NCI-H2227 (cell line): ENCODE measurements at regions not wholly inside any gene's neighbourhood (a gene's known extent, or its start where the extent isn't known, plus 50 kb on each side); places are given as distances from the start of the nearest gene placed in this dataset.
"Not testable (repeated sequence)": the region's sequence is repeated elsewhere in the genome, so short reads cannot be mapped to it uniquely, and the experiment has no call there.

Experiments
- DNase-seq: peaks from one replicate; lab custom pipeline; 2025; ENCODE audit not compliant: unreplicated experiment; lab: John Stamatoyannopoulos, UW

- DNase-seq: no peak
These were observed 164.0 kb downstream of the LAT start for GRCh38 chr16:29148867-29149272.

DNA sequence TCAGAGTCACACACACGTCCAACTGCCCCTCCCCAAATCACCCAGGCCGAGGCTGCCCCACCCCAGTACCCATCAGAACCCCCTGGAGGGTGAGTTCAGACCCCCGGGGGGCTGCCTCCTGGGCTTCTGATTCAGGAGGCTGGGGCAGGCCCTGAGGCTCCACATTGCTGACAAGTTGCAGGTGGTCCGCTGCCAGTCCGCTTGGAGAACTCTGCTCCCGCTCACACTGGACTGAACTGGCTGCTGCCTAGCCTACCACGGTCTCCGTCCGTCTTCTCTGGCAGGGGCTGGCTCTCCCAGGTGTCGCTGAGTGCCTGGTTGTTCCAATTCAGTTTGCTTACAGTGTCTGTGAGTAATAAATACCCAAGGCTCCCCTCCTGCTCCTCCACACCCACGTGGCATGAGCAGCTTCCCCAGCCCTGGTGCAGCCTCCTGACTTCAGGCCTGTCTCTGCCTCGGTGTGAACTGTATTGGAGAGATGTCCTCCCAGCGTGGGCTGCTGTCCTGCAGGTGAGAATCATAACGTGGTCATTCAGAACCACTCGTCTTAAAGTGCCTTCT lies 163.4 kb downstream of the LAT start:
- no peak for DNase-seq

GRCh38 chr16:29147710-29148109 lies 162.9 kb downstream of the LAT start:
- DNase-seq: not testable (repeated sequence)

- DNase-seq: not testable (repeated sequence)
These were observed 162.2 kb downstream of the LAT start for GRCh38 chr16:29146808-29147643.

DNA sequence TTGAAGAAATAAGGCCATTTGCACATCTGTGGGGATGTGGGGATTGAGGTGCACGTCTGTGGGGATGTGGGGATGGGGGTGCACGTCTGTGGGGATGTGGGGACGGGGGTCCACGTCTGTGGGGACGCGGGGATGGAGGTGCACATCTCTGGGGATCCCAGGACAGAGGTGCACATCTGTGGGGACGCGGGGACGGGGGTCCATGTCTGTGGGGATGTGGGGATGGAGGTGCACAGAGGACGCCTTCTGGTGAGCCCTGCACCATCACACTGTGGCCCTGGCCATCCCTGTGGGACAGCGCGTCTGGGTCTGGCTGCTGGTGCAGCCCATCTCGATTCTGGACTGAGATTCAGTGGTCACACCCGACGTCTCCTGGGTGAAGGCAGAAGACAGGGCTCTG lies 161.4 kb downstream of the LAT start:
- DNase-seq: no peak

GRCh38 chr16:29145486-29146225 lies 160.8 kb downstream of the LAT start:
- DNase-seq: not testable (repeated sequence)

GRCh38 chr16:29145086-29145485 lies 160.2 kb downstream of the LAT start:
- DNase-seq: not testable (repeated sequence)

DNA sequence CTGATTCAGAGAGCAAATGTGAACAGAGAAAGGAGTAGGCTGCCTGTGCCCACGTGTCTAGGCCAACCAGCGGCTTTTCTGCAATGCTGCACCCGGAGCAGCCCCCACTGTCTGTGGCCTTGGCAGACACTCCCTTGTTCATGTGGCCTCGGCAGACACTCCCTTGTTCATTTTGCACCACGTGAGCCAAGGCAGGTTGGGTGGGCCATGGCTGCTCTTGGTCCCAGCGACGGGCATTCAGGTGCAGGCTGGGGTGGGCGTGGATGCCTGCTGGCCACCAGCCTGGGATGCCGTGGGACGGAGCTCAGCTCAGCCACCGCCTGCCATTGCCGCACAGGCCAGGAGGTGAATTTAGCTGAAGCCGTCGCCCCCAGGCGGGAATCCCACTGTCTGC lies 159.8 kb downstream of the LAT start:
- DNase-seq: not testable (repeated sequence)

DNA sequence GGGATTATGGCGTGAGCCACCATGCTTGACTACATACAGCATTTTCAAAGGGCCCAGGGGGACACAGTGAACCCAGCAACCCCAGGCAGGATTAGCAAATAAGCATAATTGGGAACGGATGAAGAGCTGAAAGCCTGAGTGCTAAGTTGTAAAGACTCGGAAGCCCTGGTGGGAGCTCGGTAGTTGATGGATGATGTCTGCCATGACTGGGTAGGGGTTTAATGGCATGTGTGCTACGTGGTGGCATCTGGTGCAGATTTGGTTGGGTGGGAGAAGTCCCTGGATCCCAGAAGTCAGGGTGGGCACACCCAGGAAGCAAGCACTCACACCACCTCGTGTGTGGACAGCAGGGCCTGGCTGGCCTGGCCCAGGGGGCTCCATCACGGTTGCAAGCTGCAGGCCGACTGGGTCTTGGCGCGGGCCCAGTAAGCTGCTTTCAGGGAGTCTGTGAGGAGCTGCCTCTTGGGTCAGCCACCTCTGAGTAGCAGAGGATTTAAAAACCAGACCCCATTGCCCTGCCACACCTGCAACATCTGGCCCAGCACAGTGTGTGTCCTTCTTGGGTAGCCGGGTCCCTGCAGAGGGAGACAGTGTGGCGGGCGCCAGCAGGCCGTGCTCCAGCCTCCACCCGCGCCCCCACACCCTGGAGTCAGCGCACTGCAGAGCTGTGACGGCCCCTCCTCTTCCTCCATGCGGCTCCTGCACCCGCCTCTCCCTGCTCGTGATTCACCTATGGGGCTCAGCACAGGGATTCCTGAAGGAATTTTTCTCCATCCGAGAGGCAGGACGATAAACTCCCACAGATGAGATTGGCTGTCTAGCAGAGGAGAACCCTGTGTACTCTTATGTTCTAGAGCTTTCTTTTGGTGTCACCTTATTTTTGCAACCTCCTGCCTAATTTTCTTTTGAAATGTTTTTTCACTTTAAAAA lies 159.2 kb downstream of the LAT start:
- DNase-seq: not testable (repeated sequence)

- not testable (repeated sequence) for DNase-seq
These were observed 157.7 kb downstream of the LAT start for GRCh38 chr16:29142506-29142905.

GRCh38 chr16:29141586-29142324 lies 156.9 kb downstream of the LAT start:
- no peak for DNase-seq

DNA sequence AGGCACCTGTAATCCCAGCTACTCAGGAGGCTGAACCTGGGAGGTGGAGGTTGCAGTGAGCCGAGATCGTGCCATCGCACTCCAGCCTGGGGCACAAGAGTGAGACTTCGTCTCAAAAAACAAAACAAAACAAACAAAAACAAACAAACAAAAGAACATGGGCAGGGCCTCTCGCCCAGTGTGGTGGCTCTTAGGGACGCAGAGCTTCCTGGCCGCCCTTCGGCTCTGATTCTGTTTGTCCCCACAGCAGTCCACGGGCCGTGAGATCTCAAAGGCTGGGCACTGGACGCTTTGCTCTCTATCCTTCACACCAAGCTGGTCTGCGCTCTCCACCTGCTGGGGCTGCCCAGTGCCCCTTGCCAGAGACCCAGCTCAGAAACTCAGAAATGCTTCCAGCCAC lies 156.3 kb downstream of the LAT start:
- DNase-seq: not testable (repeated sequence)

GRCh38 chr16:29139901-29140855 lies 155.3 kb downstream of the LAT start:
- DNase-seq: not testable (repeated sequence)

- no peak for DNase-seq
These were observed 154.5 kb downstream of the LAT start for GRCh38 chr16:29139261-29139802.

GRCh38 chr16:29138698-29139097 lies 153.8 kb downstream of the LAT start:
- not testable (repeated sequence) for DNase-seq

GRCh38 chr16:29137894-29138662 lies 153.2 kb downstream of the LAT start:
- not testable (repeated sequence) for DNase-seq

DNA sequence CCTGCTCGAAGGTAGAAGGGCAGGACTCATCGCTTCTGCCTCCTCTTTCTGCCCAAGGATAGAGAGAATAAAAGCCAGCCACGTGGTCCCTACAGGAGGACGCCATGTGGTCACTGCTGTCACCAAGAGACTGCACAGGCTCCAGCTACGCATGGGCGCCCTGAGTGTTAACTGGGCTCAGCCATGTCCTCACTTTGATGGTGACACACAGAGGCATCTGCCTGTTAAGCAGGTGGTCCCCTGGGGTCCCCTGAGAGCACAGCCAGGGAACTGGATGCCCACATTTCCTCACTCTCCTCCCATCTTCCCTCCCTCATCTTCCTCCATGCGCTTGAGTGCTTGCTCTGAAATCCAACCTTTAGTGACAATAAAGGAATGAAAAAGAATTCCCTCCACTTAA lies 152.6 kb downstream of the LAT start:
- not testable (repeated sequence) for DNase-seq

DNA sequence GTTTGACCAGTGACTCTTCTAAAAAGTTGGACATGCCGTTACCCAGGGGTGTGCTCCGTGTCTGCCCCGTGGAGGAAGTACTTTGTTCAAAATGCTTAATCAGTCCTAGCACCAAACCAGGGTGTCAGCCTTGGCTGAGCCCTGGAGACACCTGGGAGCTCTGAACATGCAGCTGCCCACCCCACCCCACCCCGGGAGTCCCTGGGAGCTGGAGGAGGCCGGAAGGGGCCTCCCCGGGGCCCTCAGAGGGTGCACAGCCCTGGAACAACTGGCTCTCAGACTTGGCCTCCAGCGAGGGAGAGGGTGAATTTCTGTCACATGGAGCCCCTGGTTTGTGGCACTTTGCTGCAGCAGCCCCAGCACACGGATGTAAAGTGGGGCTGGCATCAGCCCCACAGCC lies 152.1 kb downstream of the LAT start:
- not testable (repeated sequence) for DNase-seq
